ENCODE measurements at regions not wholly inside any gene's neighbourhood (a gene's known extent, or its start where the extent isn't known, plus 50 kb on each side); places are given as distances from the start of the nearest gene placed in this dataset.

- Histone ChIP-seq H3K36me3 (ENCODE audit: low read depth, missing control alignments) (no peaks in the 10 kb centered on the region), H3K27me3 (no peaks in the 10 kb centered on the region), H3K27ac (no peak overlapping the region), H3K4me3 (no peak overlapping the region), H3K9me3 (no peaks in the 10 kb centered on the region), H3K4me1 (no peaks in the 10 kb centered on the region)
- TF ChIP-seq POLR2A (IDR thresholded peaks at IDR 0.05): no peak
- peak; percentile 17 for DNase-seq
- WGBS, 2 donors: 27 to 36% methylated on average over 1 of the region's 1 CpG
- intact Hi-C loops (cut with DNase I; ENCODE audit: low total_unique reads): no loop called here
Measured at GRCh38 chr5:124124711-124125229, 612.8 kb downstream of the CSNK1G3 start.

- Histone ChIP-seq H3K27me3 (no peaks in the 10 kb centered on the region), H3K36me3 (ENCODE audit: low read depth, missing control alignments) (no peaks in the 10 kb centered on the region), H3K4me3 (no peak overlapping the region), H3K9me3 (no peaks in the 10 kb centered on the region), H3K4me1 (no peaks in the 10 kb centered on the region), H3K27ac (no peak overlapping the region)
- DNase-seq: no peak
- WGBS, 2 donors: 96 to 97% methylated on average over 2 of the region's 2 CpGs
- no peak for TF ChIP-seq POLR2A (IDR thresholded peaks at IDR 0.05)
- TF ChIP-seq, protein P1, sequence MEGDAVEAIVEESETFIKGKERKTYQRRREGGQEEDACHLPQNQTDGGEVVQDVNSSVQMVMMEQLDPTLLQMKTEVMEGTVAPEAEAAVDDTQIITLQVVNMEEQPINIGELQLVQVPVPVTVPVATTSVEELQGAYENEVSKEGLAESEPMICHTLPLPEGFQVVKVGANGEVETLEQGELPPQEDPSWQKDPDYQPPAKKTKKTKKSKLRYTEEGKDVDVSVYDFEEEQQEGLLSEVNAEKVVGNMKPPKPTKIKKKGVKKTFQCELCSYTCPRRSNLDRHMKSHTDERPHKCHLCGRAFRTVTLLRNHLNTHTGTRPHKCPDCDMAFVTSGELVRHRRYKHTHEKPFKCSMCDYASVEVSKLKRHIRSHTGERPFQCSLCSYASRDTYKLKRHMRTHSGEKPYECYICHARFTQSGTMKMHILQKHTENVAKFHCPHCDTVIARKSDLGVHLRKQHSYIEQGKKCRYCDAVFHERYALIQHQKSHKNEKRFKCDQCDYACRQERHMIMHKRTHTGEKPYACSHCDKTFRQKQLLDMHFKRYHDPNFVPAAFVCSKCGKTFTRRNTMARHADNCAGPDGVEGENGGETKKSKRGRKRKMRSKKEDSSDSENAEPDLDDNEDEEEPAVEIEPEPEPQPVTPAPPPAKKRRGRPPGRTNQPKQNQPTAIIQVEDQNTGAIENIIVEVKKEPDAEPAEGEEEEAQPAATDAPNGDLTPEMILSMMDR (IDR thresholded peaks at IDR 0.05): no peak
- intact Hi-C loops (cut with DNase I; ENCODE audit: low total_unique reads): no loop called here
Measured at GRCh38 chr5:124121198-124121597, 609.2 kb downstream of the CSNK1G3 start.

GRCh38 chr5:124114911-124115310 is 602.9 kb downstream of the CSNK1G3 start:
- no peaks in the 10 kb centered on the region for H3K36me3 ChIP-seq (ENCODE audit: low read depth, missing control alignments)
- no peak overlapping the region for H3K27ac ChIP-seq
- H3K27me3 ChIP-seq: no peaks in the 10 kb centered on the region
- no peak overlapping the region for H3K4me3 ChIP-seq
- no peaks in the 10 kb centered on the region for H3K9me3 ChIP-seq
- intact Hi-C loops (cut with DNase I; ENCODE audit: low total_unique reads): no loop called here
- no peak for TF ChIP-seq POLR2A (IDR thresholded peaks at IDR 0.05)
- H3K4me1 ChIP-seq: no peaks in the 10 kb centered on the region
- DNase-seq: no peak

DNA sequence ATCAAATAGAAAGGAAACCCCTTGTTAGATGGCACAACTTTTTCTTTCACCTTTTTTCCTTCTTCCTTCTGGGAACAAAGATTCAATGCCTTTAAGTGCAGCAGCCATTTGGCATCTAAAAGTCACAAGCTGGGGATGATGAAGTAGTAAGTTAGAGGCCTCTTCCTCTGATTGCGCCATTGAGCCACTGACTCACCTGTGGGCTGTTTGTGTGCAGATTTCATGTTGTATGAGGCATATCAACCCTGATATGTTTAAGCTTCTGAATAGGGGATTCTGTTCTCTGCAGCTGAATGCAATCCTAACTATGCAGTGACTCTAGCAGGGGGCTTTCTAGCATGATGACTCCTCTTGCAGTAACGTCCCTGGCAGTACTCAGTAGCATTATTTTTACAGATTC is 599.9 kb downstream of the CSNK1G3 start:
- intact Hi-C loops (cut with DNase I; ENCODE audit: low total_unique reads): no loop called here
- TF ChIP-seq, protein P1 (IDR thresholded peaks at IDR 0.05): no peak
- Histone ChIP-seq H3K27ac (no peak overlapping the region), H3K4me1 (no peaks in the 10 kb centered on the region), H3K4me3 (no peak overlapping the region), H3K27me3 (no peaks in the 10 kb centered on the region), H3K9me3 (no peaks in the 10 kb centered on the region), H3K36me3 (ENCODE audit: low read depth, missing control alignments) (no peaks in the 10 kb centered on the region)
- WGBS, 2 donors: 92 to 94% methylated on average over 2 of the region's 2 CpGs
- DNase-seq: no peak

DNA sequence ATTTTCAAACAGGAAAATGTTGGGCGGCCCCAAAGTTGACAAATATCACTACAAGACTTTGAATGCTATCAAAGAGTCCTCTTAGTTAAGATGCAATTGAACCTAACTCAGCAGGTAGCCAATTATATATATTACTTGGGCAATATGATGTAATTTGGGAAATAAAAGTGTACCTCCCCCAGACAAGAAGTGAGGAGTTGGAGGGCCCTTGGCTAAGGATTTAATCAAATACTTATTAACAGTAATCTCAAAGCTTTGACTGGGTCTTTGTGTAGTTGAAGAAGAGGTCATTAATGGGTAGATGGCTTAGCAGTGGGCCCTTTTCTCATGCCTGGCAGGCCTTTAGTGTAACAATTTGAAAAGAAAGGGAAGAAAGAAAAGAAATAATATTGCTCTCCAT is 599.0 kb downstream of the CSNK1G3 start:
- no peaks in the 10 kb centered on the region for H3K9me3 ChIP-seq
- H3K27me3 ChIP-seq: no peaks in the 10 kb centered on the region
- no peak overlapping the region for H3K4me3 ChIP-seq
- intact Hi-C loops (cut with DNase I; ENCODE audit: low total_unique reads): no loop called here
- 90 to 97% methylated on average over 1 of the region's 1 CpG for WGBS, 2 donors
- no peaks in the 10 kb centered on the region for H3K36me3 ChIP-seq (ENCODE audit: low read depth, missing control alignments)
- H3K4me1 ChIP-seq: no peaks in the 10 kb centered on the region
- no peak overlapping the region for H3K27ac ChIP-seq
- no peak for DNase-seq
- no peak for TF ChIP-seq POLR2A (IDR thresholded peaks at IDR 0.05)
- TF ChIP-seq, protein P1 (IDR thresholded peaks at IDR 0.05): no peak

GRCh38 chr5:124105326-124105725 is 593.3 kb downstream of the CSNK1G3 start:
- Histone ChIP-seq H3K4me1 (no peaks in the 10 kb centered on the region), H3K36me3 (ENCODE audit: low read depth, missing control alignments) (no peaks in the 10 kb centered on the region), H3K27me3 (no peaks in the 10 kb centered on the region), H3K4me3 (no peak overlapping the region), H3K27ac (no peak overlapping the region), H3K9me3 (no peaks in the 10 kb centered on the region)
- WGBS, 2 donors: 88 to 94% methylated on average over 2 of the region's 2 CpGs
- no peak for TF ChIP-seq POLR2A (IDR thresholded peaks at IDR 0.05)
- TF ChIP-seq, protein P1 (IDR thresholded peaks at IDR 0.05): no peak
- DNase-seq: no peak
- intact Hi-C loops (cut with DNase I; ENCODE audit: low total_unique reads): no loop called here
